ENCODE measurements at regions not wholly inside any gene's neighbourhood (a gene's known extent, or its start where the extent isn't known, plus 50 kb on each side); places are given as distances from the start of the nearest gene placed in this dataset.
A peak's percentile ranks its signal among the peaks of the same experiment; 100 is the strongest.

DNA sequence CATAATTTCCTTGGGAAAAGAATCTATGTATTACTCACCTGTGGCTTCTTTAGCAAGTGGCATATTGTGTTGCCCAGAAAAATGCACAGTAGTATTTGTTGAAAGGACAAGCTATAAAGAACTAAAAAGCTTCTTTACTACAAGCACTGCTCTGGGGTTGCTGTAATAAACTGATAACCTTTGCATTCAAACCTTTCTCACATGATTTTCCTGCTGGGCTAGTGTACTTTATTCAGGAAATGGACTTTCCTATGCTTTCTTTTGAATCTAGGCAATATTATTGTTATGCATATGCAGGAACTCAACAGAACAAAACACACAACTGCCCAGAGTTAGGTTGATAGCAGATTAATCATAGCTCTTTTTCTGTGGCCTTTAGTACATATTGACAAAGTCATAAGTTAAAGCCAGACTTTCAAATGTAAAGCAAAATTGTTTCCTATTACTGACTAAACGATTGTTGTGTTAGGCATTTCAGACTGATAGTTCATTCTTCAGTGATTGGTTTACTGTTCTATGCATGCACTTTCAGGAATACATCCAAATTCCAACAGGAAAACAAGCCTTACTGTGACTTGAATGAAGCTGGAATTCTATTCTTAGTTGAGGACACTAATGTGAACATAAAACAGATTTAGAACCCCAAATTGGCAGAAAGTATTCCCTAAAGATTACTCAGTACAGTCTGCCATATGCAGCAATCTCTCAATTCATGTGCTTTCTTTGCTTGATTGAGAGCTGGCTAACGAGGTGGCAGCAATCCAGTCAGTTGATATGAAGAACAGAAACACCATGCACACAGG, 564.3 kb upstream of the NEGR1 start:
- H3K27ac ChIP-seq (ENCODE audit: low read depth, low read length, poor library complexity, severe bottlenecking) = no peak overlapping the region
- no peaks in the 10 kb centered on the region for H3F3A ChIP-seq (ENCODE audit: insufficient read depth, low read length)
- no peak overlapping the region for H3K9ac ChIP-seq (ENCODE audit: low read length)
- no peaks in the 10 kb centered on the region for H3K4me1 ChIP-seq (ENCODE audit: insufficient read depth, low read length, severe bottlenecking)
- no peaks in the 10 kb centered on the region for H3K9me3 ChIP-seq (ENCODE audit: low read length)
- H2AFZ ChIP-seq (ENCODE audit: low read length) = no peak overlapping the region
- H3K4me2 ChIP-seq (ENCODE audit: low read length) = no peak overlapping the region
- no peaks in the 10 kb centered on the region for H3K36me3 ChIP-seq (ENCODE audit: insufficient read depth, low read length)
- H4K20me1 ChIP-seq (ENCODE audit: insufficient read depth, low read length) = no peaks in the 10 kb centered on the region
- H3K4me3 ChIP-seq (ENCODE audit: low read depth, low read length, poor library complexity, severe bottlenecking) = no peak overlapping the region
- TF ChIP-seq EZH2 (IDR thresholded peaks at IDR 0.05; ENCODE audit: borderline replicate concordance, low read length) = no peak
- TF ChIP-seq, protein P1, sequence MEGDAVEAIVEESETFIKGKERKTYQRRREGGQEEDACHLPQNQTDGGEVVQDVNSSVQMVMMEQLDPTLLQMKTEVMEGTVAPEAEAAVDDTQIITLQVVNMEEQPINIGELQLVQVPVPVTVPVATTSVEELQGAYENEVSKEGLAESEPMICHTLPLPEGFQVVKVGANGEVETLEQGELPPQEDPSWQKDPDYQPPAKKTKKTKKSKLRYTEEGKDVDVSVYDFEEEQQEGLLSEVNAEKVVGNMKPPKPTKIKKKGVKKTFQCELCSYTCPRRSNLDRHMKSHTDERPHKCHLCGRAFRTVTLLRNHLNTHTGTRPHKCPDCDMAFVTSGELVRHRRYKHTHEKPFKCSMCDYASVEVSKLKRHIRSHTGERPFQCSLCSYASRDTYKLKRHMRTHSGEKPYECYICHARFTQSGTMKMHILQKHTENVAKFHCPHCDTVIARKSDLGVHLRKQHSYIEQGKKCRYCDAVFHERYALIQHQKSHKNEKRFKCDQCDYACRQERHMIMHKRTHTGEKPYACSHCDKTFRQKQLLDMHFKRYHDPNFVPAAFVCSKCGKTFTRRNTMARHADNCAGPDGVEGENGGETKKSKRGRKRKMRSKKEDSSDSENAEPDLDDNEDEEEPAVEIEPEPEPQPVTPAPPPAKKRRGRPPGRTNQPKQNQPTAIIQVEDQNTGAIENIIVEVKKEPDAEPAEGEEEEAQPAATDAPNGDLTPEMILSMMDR (IDR thresholded peaks at IDR 0.05; ENCODE audit: low read length) = no peak
- H3K27me3 ChIP-seq (ENCODE audit: insufficient read depth, low read length) = no peaks in the 10 kb centered on the region
- H3K79me2 ChIP-seq (ENCODE audit: insufficient read depth, low read length) = no peaks in the 10 kb centered on the region
- no peaks in the 10 kb centered on the region for H3K9me2 ChIP-seq (ENCODE audit: low read depth, low read length)

GRCh38 chr1:72845981-72846380, 563.6 kb upstream of the NEGR1 start:
- Histone ChIP-seq H3K4me1 (ENCODE audit: insufficient read depth, low read length, severe bottlenecking) (no peaks in the 10 kb centered on the region), H3K36me3 (ENCODE audit: insufficient read depth, low read length) (no peaks in the 10 kb centered on the region), H3K27me3 (ENCODE audit: insufficient read depth, low read length) (no peaks in the 10 kb centered on the region), H3K4me2 (ENCODE audit: low read length) (no peak overlapping the region), H2AFZ (ENCODE audit: low read length) (no peak overlapping the region), H3K79me2 (ENCODE audit: insufficient read depth, low read length) (no peaks in the 10 kb centered on the region), H3K9ac (ENCODE audit: low read length) (no peak overlapping the region), H3K4me3 (ENCODE audit: low read depth, low read length, poor library complexity, severe bottlenecking) (no peak overlapping the region), H3F3A (ENCODE audit: insufficient read depth, low read length) (no peaks in the 10 kb centered on the region), H3K9me2 (ENCODE audit: low read depth, low read length) (no peaks in the 10 kb centered on the region), H3K9me3 (ENCODE audit: low read length) (no peaks in the 10 kb centered on the region), H4K20me1 (ENCODE audit: insufficient read depth, low read length) (no peaks in the 10 kb centered on the region), H3K27ac (ENCODE audit: low read depth, low read length, poor library complexity, severe bottlenecking) (no peak overlapping the region)
- TF ChIP-seq EZH2 (IDR thresholded peaks at IDR 0.05; ENCODE audit: borderline replicate concordance, low read length) = no peak
- TF ChIP-seq, protein P1 (IDR thresholded peaks at IDR 0.05; ENCODE audit: low read length) = no peak

DNA sequence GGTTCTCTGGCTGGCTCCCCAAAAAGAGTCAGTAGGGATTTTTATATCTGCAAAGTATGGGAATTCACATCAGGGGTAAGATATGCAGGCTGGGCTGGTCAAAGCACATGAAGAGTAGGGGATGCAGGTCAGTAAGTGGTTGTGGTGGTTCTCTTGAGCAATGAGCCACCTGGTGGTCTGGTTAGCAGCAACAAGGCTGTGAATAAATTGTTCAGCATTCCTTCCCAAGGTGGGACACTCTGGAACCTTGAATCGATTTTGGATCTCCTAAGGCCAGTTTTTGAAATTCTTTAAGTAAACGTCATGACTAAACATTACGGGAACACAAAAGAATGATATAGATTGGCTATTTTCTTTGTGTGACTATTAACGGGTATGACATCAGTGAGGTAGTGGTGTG, 563.0 kb upstream of the NEGR1 start:
- Histone ChIP-seq H3K4me2 (ENCODE audit: low read length) (no peak overlapping the region), H4K20me1 (ENCODE audit: insufficient read depth, low read length) (no peaks in the 10 kb centered on the region), H3K27ac (ENCODE audit: low read depth, low read length, poor library complexity, severe bottlenecking) (no peak overlapping the region), H3K9me3 (ENCODE audit: low read length) (no peaks in the 10 kb centered on the region), H3K4me3 (ENCODE audit: low read depth, low read length, poor library complexity, severe bottlenecking) (no peak overlapping the region), H3K36me3 (ENCODE audit: insufficient read depth, low read length) (no peaks in the 10 kb centered on the region), H3K4me1 (ENCODE audit: insufficient read depth, low read length, severe bottlenecking) (no peaks in the 10 kb centered on the region), H3K9me2 (ENCODE audit: low read depth, low read length) (no peaks in the 10 kb centered on the region), H3K27me3 (ENCODE audit: insufficient read depth, low read length) (no peaks in the 10 kb centered on the region), H3F3A (ENCODE audit: insufficient read depth, low read length) (no peaks in the 10 kb centered on the region), H2AFZ (ENCODE audit: low read length) (no peak overlapping the region), H3K79me2 (ENCODE audit: insufficient read depth, low read length) (no peaks in the 10 kb centered on the region), H3K9ac (ENCODE audit: low read length) (no peak overlapping the region)
- no peak for TF ChIP-seq EZH2 (IDR thresholded peaks at IDR 0.05; ENCODE audit: borderline replicate concordance, low read length)
- TF ChIP-seq, protein P1 (IDR thresholded peaks at IDR 0.05; ENCODE audit: low read length) = peak; percentile 28; the same call in 1 of the 2 replicates

Measured in OCI-LY1 (cell line).